HepG2 (cell line): ENCODE measurements at regions not wholly inside any gene's neighbourhood (a gene's known extent, or its start where the extent isn't known, plus 50 kb on each side); places are given as distances from the start of the nearest gene placed in this dataset.

Experiments
- ATAC-seq: fragments of 200-7000 bp; cut with Tn5 transposase; 3 replicates; pipeline ENCODE4 v1.9.1; 2020; ENCODE audit warnings: mild to moderate bottlenecking, moderate library complexity
- BruUV-seq: library from RNA; stranded (reverse); fragments of 400-500 nt; replicated peaks from 2 replicates; lab custom pipeline; 2021; lab: Mats Ljungman, UMichigan
- CTCF ChIA-PET: fragments of 300-600 bp; formaldehyde crosslinking; extraction: SDS; loops from one replicate; lab custom pipeline; 2021; ENCODE audit warnings: low total read pairs, inconsistent platforms, low intra/inter-chr PET ratio; lab: Yijun Ruan, JAX
- POLR2A ChIA-PET: fragments of 350-600 bp; sonication (Branson Sonifier 250); formaldehyde crosslinking; loops from one replicate; lab custom pipeline; 2020; ENCODE audit warnings: antibody characterized with exemption, inconsistent platforms; lab: Yijun Ruan, JAX
- DNase-seq: peaks from one replicate; pipeline ENCODE4 v3.0.0-alpha.2; 2015; ENCODE audit warnings: low spot score
- FAIRE-seq: peaks from 3 replicates; lab custom pipeline; 2011; peaks lifted over from hg19 to GRCh38; lab: Jason Lieb, UNC
- H2AFZ ChIP-seq: one replicate; pipeline ENCODE4 v1.6.1; 2011; ENCODE audit warnings: low read length, inconsistent platforms
- H3K27ac ChIP-seq: fragments of 300-600 bp; 3 replicates; pipeline ENCODE4 v1.8.0; 2011; ENCODE audit warnings: mixed run types, mild to moderate bottlenecking, mixed read lengths, low read length, inconsistent platforms; ENCODE audit not compliant: insufficient read depth; ENCODE audit errors: extremely low read length
- H3K27me3 ChIP-seq, 2 experiments: fragments of 200-600 bp in 1 of 2; 2 replicates in 1 of 2; 3 replicates in 1 of 2; pipeline versions ENCODE4 v1.6.0 to v1.8.0; 2011; ENCODE audit warnings: low read length in 2 of 2, mild to moderate bottlenecking in 2 of 2, moderate library complexity in 2 of 2, inconsistent platforms in 1 of 2; ENCODE audit not compliant: insufficient read depth in 2 of 2, control insufficient read depth in 1 of 2
- H3K36me3 ChIP-seq, 2 experiments: fragments of 200-600 bp in 1 of 2; replicated peaks in 1 of 2; 2 replicates in 1 of 2; 3 replicates in 1 of 2; pipeline versions ENCODE4 v1.5.1 to v1.8.0; 2011; ENCODE audit warnings: low read length in 2 of 2, inconsistent platforms in 1 of 2; ENCODE audit not compliant: insufficient read depth in 2 of 2, control insufficient read depth in 1 of 2
- H3K4me1 ChIP-seq: 2 replicates; pipeline ENCODE4 v1.5.1; 2012; ENCODE audit warnings: low read length, inconsistent platforms; ENCODE audit not compliant: insufficient read depth
- H3K4me2 ChIP-seq: 2 replicates; pipeline ENCODE4 v1.6.0; 2011; ENCODE audit warnings: low read depth, low read length, inconsistent platforms
- H3K4me3 ChIP-seq, 3 experiments: fragments of 200-600 bp in 1 of 3; sonication (generic), shearing (Covaris generic) in 1 of 3; replicated peaks in 1 of 3; 2 replicates each; pipeline ENCODE4 v1.5.1; 2011 to 2016; ENCODE audit warnings: low read length in 3 of 3, inconsistent platforms in 2 of 3, low read depth in 2 of 3, mild to moderate bottlenecking in 2 of 3, control low read depth in 1 of 3, mixed read lengths in 1 of 3; ENCODE audit not compliant: insufficient read depth in 1 of 3
- H3K79me2 ChIP-seq: one replicate; pipeline ENCODE4 v1.6.1; 2011; ENCODE audit warnings: low read length, inconsistent platforms; ENCODE audit not compliant: insufficient read depth
- H3K9ac ChIP-seq: 2 replicates; pipeline ENCODE4 v1.6.0; 2011; ENCODE audit warnings: mild to moderate bottlenecking, low read depth, low read length, inconsistent platforms; ENCODE audit not compliant: insufficient read depth
- H3K9me3 ChIP-seq: 2 replicates; pipeline ENCODE4 v1.5.1; 2012; ENCODE audit warnings: mild to moderate bottlenecking, low read length
- H4K20me1 ChIP-seq: 2 replicates; pipeline ENCODE4 v1.6.0; 2011; ENCODE audit warnings: inconsistent platforms, mild to moderate bottlenecking, low read length, moderate library complexity; ENCODE audit not compliant: insufficient read depth
- HNRNPL ChIP-seq: fragments of 200-400 bp; formaldehyde crosslinking; IDR thresholded peaks from 2 replicates; pipeline ENCODE4 v1.6.1; 2017; ENCODE audit warnings: mild to moderate bottlenecking, low read depth, low read length
- MEF2D ChIP-seq: sonication (generic); formaldehyde crosslinking; IDR thresholded peaks from 2 replicates; pipeline ENCODE4 v1.5.1; 2020; ENCODE audit warnings: mild to moderate bottlenecking, missing genetic modification reagents
- POLR2G ChIP-seq: fragments of 200-400 bp; formaldehyde crosslinking; IDR thresholded peaks from 2 replicates; pipeline ENCODE4 v1.6.1; 2018; ENCODE audit warnings: mild to moderate bottlenecking, low read depth, low read length, moderate library complexity
- SP4 ChIP-seq: sonication (generic); formaldehyde crosslinking; IDR thresholded peaks from 2 replicates; pipeline ENCODE4 v1.8.1; 2023; ENCODE audit warnings: mild to moderate bottlenecking, missing genetic modification reagents
- SRSF9 ChIP-seq: fragments of 200-400 bp; formaldehyde crosslinking; IDR thresholded peaks from 2 replicates; pipeline ENCODE4 v1.6.1; 2018; ENCODE audit warnings: borderline replicate concordance, mild to moderate bottlenecking, low read depth, low read length; ENCODE audit not compliant: insufficient read depth, poor library complexity, severe bottlenecking
- ZBTB4 ChIP-seq: sonication (generic); formaldehyde crosslinking; IDR thresholded peaks from 2 replicates; pipeline ENCODE4 v1.4.0; 2020; ENCODE audit warnings: missing genetic modification reagents, mild to moderate bottlenecking, borderline replicate concordance
- ZBTB8A ChIP-seq: sonication (generic); formaldehyde crosslinking; IDR thresholded peaks from 2 replicates; pipeline ENCODE4 v1.4.0; 2020; ENCODE audit warnings: mild to moderate bottlenecking, low read depth, missing genetic modification reagents, borderline replicate concordance
- ZFYVE20 ChIP-seq: sonication (generic); formaldehyde crosslinking; IDR thresholded peaks from 2 replicates; pipeline ENCODE4 v1.8.0; 2023; ENCODE audit warnings: low read depth, mild to moderate bottlenecking, moderate library complexity, missing genetic modification reagents, borderline replicate concordance
- ZKSCAN8 ChIP-seq: IDR thresholded peaks from 2 replicates; pipeline ENCODE4 v1.6.1; 2016; ENCODE audit warnings: borderline replicate concordance, missing genetic modification reagents, missing compliant biosample characterization
- ZNF101 ChIP-seq: sonication (generic); formaldehyde crosslinking; IDR thresholded peaks from 2 replicates; pipeline ENCODE4 v1.4.0; 2020; ENCODE audit warnings: mild to moderate bottlenecking, low read depth, missing genetic modification reagents, borderline replicate concordance
- ZNF33B ChIP-seq: sonication (generic); formaldehyde crosslinking; IDR thresholded peaks from 2 replicates; pipeline ENCODE4 v1.5.1; 2020; ENCODE audit warnings: mild to moderate bottlenecking, missing genetic modification reagents
- ZNF382 ChIP-seq: sonication (generic); formaldehyde crosslinking; IDR thresholded peaks from 2 replicates; pipeline ENCODE4 v1.5.0; 2020; ENCODE audit warnings: missing genetic modification reagents, mild to moderate bottlenecking, borderline replicate concordance
- ZNF576 ChIP-seq: sonication (generic); formaldehyde crosslinking; IDR thresholded peaks from 2 replicates; pipeline ENCODE4 v1.4.0; 2020; ENCODE audit warnings: mild to moderate bottlenecking, missing genetic modification reagents
- ZNF670 ChIP-seq: sonication (generic); formaldehyde crosslinking; IDR thresholded peaks from 2 replicates; pipeline ENCODE4 v1.8.0; 2022; ENCODE audit warnings: mild to moderate bottlenecking, missing genetic modification reagents, borderline replicate concordance
- ZNF790 ChIP-seq: sonication (generic); formaldehyde crosslinking; IDR thresholded peaks from 2 replicates; pipeline ENCODE4 v1.8.0; 2022; ENCODE audit warnings: missing genetic modification reagents, mild to moderate bottlenecking, borderline replicate concordance
- ZSCAN30 ChIP-seq: sonication (generic); formaldehyde crosslinking; IDR thresholded peaks from 2 replicates; pipeline ENCODE4 v1.5.0; 2020; ENCODE audit warnings: mild to moderate bottlenecking, missing genetic modification reagents
- WGBS: methylation state at CpG from one replicate; pipeline ENCODE4 v1.1.6; 2017; ENCODE audit warnings: low lambda C conversion rate; 5-methylcytosine and 5-hydroxymethylcytosine counted together
- in situ Hi-C: cut with HindIII; loops from 2 replicates; pipeline ENCODE4 v1.10.0; 2017; ENCODE audit warnings: low pct_unique_long_range_greater_than_20kb; ENCODE audit not compliant: extremely low pct_ligation_motif_present
- intact Hi-C: fragments of 100-400 bp; cut with micrococcal nuclease; formaldehyde crosslinking; loops from one replicate; pipeline ENCODE4 v1.10.0; 2022; ENCODE audit not compliant: unreplicated experiment

DNA sequence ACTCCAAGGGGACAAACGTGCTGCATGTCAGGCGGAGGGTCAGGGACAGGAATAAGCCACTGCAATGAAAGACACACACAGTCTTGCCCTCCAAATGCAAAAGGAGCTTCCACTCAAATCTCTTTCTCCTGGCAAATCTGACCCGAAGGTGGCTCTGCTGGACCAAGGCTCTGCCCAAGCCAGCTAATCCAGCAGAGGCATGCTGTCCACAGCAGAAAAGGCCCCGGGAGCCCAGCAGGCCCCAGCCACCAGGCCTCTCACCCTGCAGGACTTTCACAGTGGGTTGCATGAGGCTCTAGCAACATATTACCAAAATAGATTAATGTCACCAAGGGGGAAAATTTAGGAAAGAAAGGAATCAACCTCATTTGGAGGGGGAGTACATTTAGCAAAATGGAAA lies 628.6 kb downstream of the BCOR start (continued):
- no peak for TF ChIP-seq ZBTB4 (CRISPR knock-in tag)
- TF ChIP-seq ZNF33B (CRISPR knock-in tag), result no peak
- no peak for TF ChIP-seq ZKSCAN8 (CRISPR knock-in tag)

DNA sequence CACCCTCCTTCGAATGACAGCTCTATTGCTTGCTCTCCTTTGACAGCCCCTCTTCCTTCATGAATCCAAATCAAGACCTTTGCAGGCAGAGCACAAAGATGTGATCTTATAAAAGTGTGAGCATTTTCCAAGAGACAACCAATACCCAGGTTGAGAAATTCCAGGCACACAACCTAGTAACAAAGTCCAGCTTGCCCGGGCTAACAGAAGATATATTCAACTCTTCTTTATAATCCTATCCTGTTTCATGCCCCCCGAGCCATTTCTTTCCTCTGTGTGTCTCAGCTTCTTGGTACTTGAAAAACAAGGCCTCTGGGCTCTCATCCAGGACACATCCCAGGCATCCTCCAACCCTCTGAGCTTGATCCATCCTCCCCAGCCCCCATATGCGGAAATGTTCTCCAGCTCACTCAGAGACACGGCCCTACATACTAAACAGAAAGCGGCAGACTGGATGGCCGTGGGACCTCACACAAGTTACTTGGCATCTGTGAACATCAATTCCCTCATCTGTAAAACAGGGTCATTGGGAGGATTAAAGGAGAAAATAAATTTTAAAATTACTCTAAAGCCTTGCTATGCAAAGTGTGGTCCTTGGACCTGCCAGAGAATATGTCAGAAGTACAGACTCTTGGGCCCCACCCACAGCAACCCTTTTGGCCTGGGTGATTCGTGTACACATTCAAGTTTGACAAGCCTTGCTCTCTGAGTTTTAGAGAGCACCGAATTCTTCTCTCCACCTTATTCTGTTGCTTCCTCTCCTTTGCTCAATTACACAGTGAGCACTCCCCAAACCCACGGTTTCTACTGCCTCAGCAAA lies 627.0 kb downstream of the BCOR start:
- ATAC-seq, result no peak
- no peaks in the 10 kb centered on the region for H3K36me3 ChIP-seq
- H3K9ac ChIP-seq, result no peak overlapping the region
- BruUV-seq, result no TSS peak
- H3K4me2 ChIP-seq, result no peak overlapping the region
- ChIA-PET CTCF (no interaction called here), POLR2A (no interaction called here)
- intact Hi-C loops, result no loop called here
- FAIRE-seq, result no peak
- no peak for DNase-seq
- H3K79me2 ChIP-seq, result no peaks in the 10 kb centered on the region
- H4K20me1 ChIP-seq, result no peaks in the 10 kb centered on the region
- no peaks in the 10 kb centered on the region for H3K9me3 ChIP-seq
- no peaks in the 10 kb centered on the region for H3K4me1 ChIP-seq
- H3K27me3 ChIP-seq, result no peaks in the 10 kb centered on the region
- H3K27ac ChIP-seq, result no peak overlapping the region
- in situ Hi-C loops, result no loop called here
- no peak overlapping the region for H2AFZ ChIP-seq
- no peak overlapping the region for H3K4me3 ChIP-seq
- 2% methylated on average over 10 of the region's 10 CpGs for WGBS
- TF ChIP-seq ZNF382 (CRISPR knock-in tag) (no peak), SP4 (CRISPR knock-in tag) (no peak), ZSCAN30 (CRISPR knock-in tag) (no peak), ZNF790 (CRISPR knock-in tag) (no peak), ZNF576 (CRISPR knock-in tag) (no peak), ZBTB8A (CRISPR knock-in tag) (no peak), ZFYVE20 (CRISPR knock-in tag) (no peak), HNRNPL (no peak), POLR2G (no peak), MEF2D (no peak), SRSF9 (no peak), ZNF670 (CRISPR knock-in tag) (no peak), ZNF101 (CRISPR knock-in tag) (no peak)
